ENCODE measurements at regions not wholly inside any gene's neighbourhood (a gene's known extent, or its start where the extent isn't known, plus 50 kb on each side); places are given as distances from the start of the nearest gene placed in this dataset.

DNA sequence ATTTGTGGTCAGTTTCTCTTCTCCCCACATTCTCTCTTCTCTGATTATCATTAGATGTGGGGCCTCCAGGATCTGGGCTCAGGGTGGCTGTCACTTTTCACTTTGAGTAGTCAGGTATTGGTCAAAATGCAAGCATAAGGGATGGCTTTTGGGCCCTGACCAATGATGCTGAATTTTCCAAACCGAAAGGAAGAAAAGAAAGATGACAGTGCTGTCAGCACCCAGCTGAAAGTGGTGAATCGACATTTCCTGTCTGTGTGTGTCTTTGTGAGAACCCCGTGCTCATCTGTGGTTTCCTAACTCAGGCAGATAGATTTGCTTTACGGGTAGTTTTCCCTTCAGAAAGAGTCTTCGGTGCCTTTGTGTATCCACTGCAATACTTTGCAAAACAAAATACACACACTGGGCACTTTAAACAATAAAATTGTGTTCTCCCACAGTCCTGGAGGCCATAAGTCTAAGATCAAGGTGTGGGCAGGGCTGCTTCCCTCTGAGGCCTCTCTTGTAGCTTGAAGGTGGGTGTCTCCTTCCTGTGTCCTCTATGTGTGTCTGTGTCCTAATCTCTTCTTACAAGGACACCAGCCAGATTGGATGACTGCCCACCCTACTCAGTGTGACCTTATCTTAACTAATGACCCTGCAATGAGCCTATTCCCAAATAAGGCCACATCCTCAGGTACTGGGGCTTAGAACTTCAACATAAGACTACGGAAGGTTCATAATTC is 274.8 kb upstream of the AJAP1 start:
- H2AK9ac ChIP-seq (replicated peaks; ENCODE audit: low read depth, low read length, poor library complexity): no peak overlapping the region
- no peak overlapping the region for H2BK15ac ChIP-seq (ENCODE audit: low read depth, low read length)
- no peaks in the 10 kb centered on the region for H3K27me3 ChIP-seq (ENCODE audit: control insufficient read depth, insufficient read depth, low read length)
- H4K8ac ChIP-seq (ENCODE audit: low read depth in 2 of 2, low read length in 2 of 2): no peak overlapping the region
- POLR2A ChIA-PET (ENCODE audit: unreplicated experiment): no interaction called here
- no peak overlapping the region for H2BK20ac ChIP-seq (ENCODE audit: low read depth, low read length)
- in situ Hi-C loops (cut with MboI; ENCODE audit: low sequenced_read_pairs) (no loop called here), intact Hi-C loops (cut with micrococcal nuclease) (no loop called here), dilution Hi-C loops (cut with HindIII; ENCODE audit: low sequenced_read_pairs, unreplicated experiment) (no loop called here)
- no peak overlapping the region for H2AK5ac ChIP-seq (ENCODE audit: low read depth, low read length)
- H2AFZ ChIP-seq (replicated peaks; ENCODE audit: low read length, poor library complexity): no peak overlapping the region
- H2BK120ac ChIP-seq (ENCODE audit: low read depth, low read length): no peak overlapping the region
- CTCF ChIA-PET: no interaction called here
- no peak overlapping the region for H4K91ac ChIP-seq (ENCODE audit: insufficient read depth, low read depth, low read length)
- ATAC-seq (ENCODE audit: low read depth): no peak
- H3K79me1 ChIP-seq (ENCODE audit: low read depth in 1 of 2, low read length in 2 of 2): no peaks in the 10 kb centered on the region
- H3K18ac ChIP-seq (ENCODE audit: low read depth, low read length): no peak overlapping the region
- H3K9me3 ChIP-seq (ENCODE audit: control insufficient read depth, insufficient read depth, low read length): peaks cover 34% of the 10 kb centered on the region
- no peak overlapping the region for H3K14ac ChIP-seq (replicated peaks; ENCODE audit: low read depth, low read length)
- no peaks in the 10 kb centered on the region for H3K9me1 ChIP-seq (ENCODE audit: insufficient read depth, low read length)
- H3K4ac ChIP-seq (ENCODE audit: low read depth, low read length): no peak overlapping the region
- H3K9ac ChIP-seq (ENCODE audit: low read depth, low read length): no peak overlapping the region
- H3K23ac ChIP-seq (ENCODE audit: low read depth, low read length): no peak overlapping the region
- no peaks in the 10 kb centered on the region for H4K20me1 ChIP-seq (ENCODE audit: insufficient read depth, low read length)
- H3K27ac ChIP-seq (ENCODE audit: insufficient read depth, low read length): no peak overlapping the region
- no peaks in the 10 kb centered on the region for H3K4me1 ChIP-seq (ENCODE audit: control insufficient read depth, insufficient read depth, low read length)
- 0% methylated on average over 1 of the region's 6 CpGs; no CpG with 5 or more reads in 1 of the 2 experiments for WGBS, 2 experiments (ENCODE audit: extremely low coverage in 2 of 2, insufficient read length in 1 of 2)
- TF ChIP-seq, protein P1, sequence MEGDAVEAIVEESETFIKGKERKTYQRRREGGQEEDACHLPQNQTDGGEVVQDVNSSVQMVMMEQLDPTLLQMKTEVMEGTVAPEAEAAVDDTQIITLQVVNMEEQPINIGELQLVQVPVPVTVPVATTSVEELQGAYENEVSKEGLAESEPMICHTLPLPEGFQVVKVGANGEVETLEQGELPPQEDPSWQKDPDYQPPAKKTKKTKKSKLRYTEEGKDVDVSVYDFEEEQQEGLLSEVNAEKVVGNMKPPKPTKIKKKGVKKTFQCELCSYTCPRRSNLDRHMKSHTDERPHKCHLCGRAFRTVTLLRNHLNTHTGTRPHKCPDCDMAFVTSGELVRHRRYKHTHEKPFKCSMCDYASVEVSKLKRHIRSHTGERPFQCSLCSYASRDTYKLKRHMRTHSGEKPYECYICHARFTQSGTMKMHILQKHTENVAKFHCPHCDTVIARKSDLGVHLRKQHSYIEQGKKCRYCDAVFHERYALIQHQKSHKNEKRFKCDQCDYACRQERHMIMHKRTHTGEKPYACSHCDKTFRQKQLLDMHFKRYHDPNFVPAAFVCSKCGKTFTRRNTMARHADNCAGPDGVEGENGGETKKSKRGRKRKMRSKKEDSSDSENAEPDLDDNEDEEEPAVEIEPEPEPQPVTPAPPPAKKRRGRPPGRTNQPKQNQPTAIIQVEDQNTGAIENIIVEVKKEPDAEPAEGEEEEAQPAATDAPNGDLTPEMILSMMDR (conservative IDR thresholded peaks at IDR 0.05; ENCODE audit: low read depth, low read length): no peak
- TF ChIP-seq RCOR1 (IDR thresholded peaks at IDR 0.05; ENCODE audit: insufficient replicate concordance, low read length) (no peak), MAZ (IDR thresholded peaks at IDR 0.05; ENCODE audit: borderline replicate concordance, low read depth, low read length) (no peak), RFX5 (IDR thresholded peaks at IDR 0.05; ENCODE audit: low read depth, low read length) (no peak), MXI1 (IDR thresholded peaks at IDR 0.05; ENCODE audit: borderline replicate concordance, low read depth, low read length) (no peak), CEBPB (IDR thresholded peaks at IDR 0.05; ENCODE audit: low read depth, low read length) (no peak), BHLHE40 (IDR thresholded peaks at IDR 0.05; ENCODE audit: low read depth, low read length) (no peak), MAFK (IDR thresholded peaks at IDR 0.05; ENCODE audit: low read depth, low read length) (no peak), SMC3 (IDR thresholded peaks at IDR 0.05; ENCODE audit: low read depth, low read length) (no peak), CHD1 (IDR thresholded peaks at IDR 0.05; ENCODE audit: low read depth, low read length) (no peak), RAD21 (IDR thresholded peaks at IDR 0.05; ENCODE audit: low read length) (no peak), NFE2L2 (IDR thresholded peaks at IDR 0.05; ENCODE audit: low read depth, low read length) (no peak), POLR2A (IDR thresholded peaks at IDR 0.05; ENCODE audit: low read depth, low read length) (no peak), FOS (IDR thresholded peaks at IDR 0.05; ENCODE audit: low read depth, low read length) (no peak)
- TF ChIP-seq, protein P2, sequence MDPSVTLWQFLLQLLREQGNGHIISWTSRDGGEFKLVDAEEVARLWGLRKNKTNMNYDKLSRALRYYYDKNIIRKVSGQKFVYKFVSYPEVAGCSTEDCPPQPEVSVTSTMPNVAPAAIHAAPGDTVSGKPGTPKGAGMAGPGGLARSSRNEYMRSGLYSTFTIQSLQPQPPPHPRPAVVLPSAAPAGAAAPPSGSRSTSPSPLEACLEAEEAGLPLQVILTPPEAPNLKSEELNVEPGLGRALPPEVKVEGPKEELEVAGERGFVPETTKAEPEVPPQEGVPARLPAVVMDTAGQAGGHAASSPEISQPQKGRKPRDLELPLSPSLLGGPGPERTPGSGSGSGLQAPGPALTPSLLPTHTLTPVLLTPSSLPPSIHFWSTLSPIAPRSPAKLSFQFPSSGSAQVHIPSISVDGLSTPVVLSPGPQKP (IDR thresholded peaks at IDR 0.05; ENCODE audit: borderline replicate concordance, low read depth, low read length): no peak
- TF ChIP-seq, protein P3, sequence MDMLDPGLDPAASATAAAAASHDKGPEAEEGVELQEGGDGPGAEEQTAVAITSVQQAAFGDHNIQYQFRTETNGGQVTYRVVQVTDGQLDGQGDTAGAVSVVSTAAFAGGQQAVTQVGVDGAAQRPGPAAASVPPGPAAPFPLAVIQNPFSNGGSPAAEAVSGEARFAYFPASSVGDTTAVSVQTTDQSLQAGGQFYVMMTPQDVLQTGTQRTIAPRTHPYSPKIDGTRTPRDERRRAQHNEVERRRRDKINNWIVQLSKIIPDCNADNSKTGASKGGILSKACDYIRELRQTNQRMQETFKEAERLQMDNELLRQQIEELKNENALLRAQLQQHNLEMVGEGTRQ (IDR thresholded peaks at IDR 0.05; ENCODE audit: low read depth, low read length): no peak
- DNase-seq: no peak
- no peak overlapping the region for H4K5ac ChIP-seq (ENCODE audit: low read depth, low read length)
- no TSS peak for BruUV-seq (replicated peaks)
- no peak overlapping the region for H2BK5ac ChIP-seq (ENCODE audit: low read depth, low read length, poor library complexity, severe bottlenecking)
- H3K36me3 ChIP-seq (ENCODE audit: control insufficient read depth, insufficient read depth, low read length): no peaks in the 10 kb centered on the region
- H3K56ac ChIP-seq (ENCODE audit: extremely low read depth, insufficient read depth, low read length): no peak overlapping the region
- H3K4me2 ChIP-seq (ENCODE audit: low read depth, low read length): no peak overlapping the region
- H3K4me3 ChIP-seq (ENCODE audit: insufficient read depth, low read depth, low read length): no peak overlapping the region
